GM21786 (cell line): ENCODE measurements at regions not wholly inside any gene's neighbourhood (a gene's known extent, or its start where the extent isn't known, plus 50 kb on each side); places are given as distances from the start of the nearest gene placed in this dataset.
"Not testable (repeated sequence)": the region's sequence is repeated elsewhere in the genome, so short reads cannot be mapped to it uniquely, and the experiment has no call there.

Source experiments
- ATAC-seq: cut with Tn5 transposase; IDR thresholded peaks from one replicate; pipeline ENCODE4 v1.9.1; 2021; ENCODE audit not compliant: unreplicated experiment

- no peak for ATAC-seq
Measured at GRCh38 chr13:33410619-33411018, 125.1 kb upstream of the STARD13 start.

DNA sequence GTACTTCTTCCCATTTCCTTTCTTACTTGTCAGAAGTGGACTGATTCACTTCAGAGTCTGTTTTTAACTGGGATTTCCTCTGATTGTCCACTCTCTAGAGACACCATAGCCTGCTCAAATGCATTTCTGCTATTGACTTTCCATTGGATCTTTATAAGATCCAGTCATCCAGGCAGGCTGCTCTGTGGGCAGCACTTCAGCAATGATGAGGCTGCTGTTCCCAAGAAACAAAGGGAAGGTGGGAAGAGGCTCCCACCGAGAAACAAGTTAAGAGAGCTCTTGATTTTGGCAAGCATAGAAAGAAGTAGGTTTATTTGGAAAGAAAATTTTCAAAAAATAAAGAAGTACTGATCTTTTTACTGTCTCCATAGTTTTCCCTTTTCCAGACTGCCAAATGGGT is 125.8 kb upstream of the STARD13 start:
- ATAC-seq: no peak

DNA sequence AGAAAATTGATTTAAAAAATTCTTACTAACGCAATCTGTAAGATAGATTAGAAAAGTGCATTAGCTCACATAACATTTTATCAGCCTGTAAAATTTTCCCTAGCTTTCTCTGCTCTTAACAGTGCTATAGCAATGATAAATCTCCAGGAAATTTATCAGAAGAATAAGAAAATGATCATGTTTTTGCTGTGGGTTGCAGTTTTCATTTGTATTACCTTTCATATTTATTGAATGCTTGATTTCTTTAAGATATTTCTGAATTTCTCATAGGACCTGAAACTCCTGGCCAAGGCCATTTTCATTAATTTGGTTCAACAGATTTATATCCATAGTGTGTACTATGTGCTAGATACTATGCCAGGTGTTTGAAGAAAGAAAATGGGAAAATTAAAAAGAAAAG is 130.3 kb upstream of the STARD13 start:
- no peak for ATAC-seq

DNA sequence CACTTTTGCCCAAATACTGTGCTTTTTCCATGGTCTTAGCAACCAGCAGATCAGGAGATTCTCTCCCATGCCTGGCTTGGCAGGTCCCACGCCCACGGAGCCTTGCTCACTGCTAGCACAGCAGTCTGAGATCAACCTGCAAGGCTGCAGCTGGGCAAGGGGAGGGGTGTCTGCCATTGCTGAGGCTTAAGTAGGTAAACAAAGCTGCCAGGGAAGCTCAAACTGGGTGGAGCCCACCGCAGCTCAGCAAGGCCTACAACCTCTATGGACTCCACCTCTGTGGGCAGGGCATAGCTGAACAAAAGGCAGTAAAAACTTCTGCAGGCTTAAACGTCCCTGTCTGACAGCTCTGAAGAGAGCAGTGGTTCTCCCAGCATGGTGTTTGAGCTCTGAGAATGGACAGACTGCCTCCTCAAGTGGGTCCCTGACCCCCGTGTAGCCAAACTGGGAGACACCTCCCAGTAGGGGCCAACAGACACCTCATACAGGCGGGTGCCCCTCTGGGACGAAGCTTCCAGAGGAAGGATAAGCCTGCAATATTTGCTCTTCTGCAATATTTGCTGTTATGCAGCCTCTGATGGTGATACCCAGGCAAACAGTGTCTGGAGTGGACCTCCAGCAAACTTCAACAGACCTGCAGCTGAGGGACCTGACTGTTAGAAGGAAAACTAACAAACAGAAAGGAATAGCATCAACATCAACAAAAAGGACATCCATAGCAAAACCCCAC is 132.8 kb upstream of the STARD13 start:
- ATAC-seq: not testable (repeated sequence)

DNA sequence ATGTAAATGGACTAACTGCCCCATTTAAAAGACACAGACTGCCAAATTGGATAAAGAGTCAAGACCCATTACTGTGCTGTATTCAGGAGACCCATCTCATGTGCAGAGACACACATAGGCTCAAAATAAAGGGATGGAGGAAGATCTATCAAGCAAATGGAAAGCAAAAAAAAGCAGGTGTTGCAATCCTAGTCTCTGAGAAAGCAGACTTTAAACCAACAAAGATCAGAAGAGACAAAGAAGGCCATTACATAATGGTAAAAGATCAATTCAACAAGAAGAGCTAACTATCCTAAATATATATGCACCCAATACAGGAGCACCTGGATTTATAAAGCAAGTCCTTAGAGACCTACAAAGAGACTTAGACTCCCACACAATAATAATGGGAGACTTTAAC is 134.6 kb upstream of the STARD13 start:
- ATAC-seq: not testable (repeated sequence)

- ATAC-seq: no peak
Measured at GRCh38 chr13:33426131-33426530, 140.6 kb upstream of the STARD13 start.

GRCh38 chr13:33433316-33433715 is 147.8 kb upstream of the STARD13 start:
- no peak for ATAC-seq

- ATAC-seq: no peak
Measured at GRCh38 chr13:33434676-33435075, 149.1 kb upstream of the STARD13 start.

DNA sequence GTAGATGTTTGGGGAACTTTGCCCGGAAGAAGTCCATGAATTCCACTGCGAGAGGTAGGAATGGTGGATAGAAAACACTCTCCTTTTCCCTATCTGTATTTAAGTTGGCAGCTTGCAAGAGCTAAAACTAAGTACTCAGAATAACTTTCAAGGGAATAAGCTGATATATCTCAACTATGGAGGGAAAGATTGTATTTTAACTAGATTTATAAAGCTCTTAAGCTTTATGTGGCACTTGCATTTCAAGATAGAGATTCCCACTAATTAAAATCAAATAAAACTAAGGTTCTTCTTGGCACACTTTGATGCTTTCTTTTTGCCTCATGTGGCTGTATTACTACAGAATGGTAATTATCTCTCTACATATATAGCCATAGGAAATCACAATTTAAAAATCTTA is 149.7 kb upstream of the STARD13 start:
- ATAC-seq: no peak

DNA sequence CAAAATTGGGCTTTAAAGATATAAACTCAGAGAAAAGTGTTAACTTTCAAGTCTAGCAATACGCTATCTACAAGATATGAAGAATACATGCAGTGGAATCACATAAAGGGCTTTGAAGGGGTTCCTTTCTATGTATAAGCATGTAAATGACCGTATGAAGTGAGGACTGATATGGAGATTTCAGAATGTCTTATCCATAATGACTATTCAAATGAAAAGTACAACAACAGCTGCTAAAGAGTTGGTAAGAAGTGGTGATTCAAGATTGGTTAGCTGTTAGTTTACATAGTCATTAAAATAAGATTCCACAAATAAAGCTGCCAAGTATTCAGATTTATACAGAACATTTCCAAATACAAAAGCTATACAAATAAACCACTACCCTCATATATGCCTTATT is 153.4 kb upstream of the STARD13 start:
- ATAC-seq: no peak

DNA sequence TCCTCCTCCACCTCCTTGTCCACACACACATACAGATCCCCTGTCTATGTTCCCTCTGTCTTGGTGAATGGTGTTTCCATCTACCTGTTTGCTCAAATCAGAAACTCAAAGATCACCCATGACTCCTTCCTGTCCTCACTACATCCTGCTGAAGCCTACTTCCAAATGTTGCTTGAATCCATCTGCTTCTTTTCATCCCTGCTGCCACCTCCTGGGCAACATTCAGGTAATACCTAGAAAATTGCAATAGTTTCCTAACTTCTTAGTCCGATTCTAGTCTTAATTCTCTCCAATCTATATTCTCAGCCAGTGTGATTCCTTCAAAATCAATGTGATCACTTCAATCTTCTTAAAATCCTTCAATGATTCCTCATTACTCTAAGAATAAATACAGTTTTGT is 155.5 kb upstream of the STARD13 start:
- no peak for ATAC-seq

DNA sequence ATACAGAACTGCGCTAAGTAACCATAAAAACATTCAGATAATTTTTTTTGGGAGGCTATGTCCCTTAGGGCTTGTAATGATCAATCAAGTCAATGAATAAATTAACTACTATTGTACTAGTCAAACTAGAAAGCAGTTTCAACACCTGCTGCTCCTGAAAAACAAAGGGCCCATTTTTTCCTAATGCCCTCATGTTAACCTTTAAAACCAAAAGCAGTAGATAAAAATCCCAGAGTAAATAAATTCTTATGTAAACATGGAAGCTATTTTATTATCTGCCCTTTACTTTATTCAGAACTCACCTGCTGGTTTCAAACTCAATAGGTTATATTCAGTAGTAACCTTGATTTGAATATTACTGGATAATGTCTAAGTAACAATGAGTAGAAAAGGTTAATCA is 159.5 kb upstream of the STARD13 start:
- no peak for ATAC-seq

- ATAC-seq: no peak
Measured at GRCh38 chr13:33445476-33445875, 159.9 kb upstream of the STARD13 start.

DNA sequence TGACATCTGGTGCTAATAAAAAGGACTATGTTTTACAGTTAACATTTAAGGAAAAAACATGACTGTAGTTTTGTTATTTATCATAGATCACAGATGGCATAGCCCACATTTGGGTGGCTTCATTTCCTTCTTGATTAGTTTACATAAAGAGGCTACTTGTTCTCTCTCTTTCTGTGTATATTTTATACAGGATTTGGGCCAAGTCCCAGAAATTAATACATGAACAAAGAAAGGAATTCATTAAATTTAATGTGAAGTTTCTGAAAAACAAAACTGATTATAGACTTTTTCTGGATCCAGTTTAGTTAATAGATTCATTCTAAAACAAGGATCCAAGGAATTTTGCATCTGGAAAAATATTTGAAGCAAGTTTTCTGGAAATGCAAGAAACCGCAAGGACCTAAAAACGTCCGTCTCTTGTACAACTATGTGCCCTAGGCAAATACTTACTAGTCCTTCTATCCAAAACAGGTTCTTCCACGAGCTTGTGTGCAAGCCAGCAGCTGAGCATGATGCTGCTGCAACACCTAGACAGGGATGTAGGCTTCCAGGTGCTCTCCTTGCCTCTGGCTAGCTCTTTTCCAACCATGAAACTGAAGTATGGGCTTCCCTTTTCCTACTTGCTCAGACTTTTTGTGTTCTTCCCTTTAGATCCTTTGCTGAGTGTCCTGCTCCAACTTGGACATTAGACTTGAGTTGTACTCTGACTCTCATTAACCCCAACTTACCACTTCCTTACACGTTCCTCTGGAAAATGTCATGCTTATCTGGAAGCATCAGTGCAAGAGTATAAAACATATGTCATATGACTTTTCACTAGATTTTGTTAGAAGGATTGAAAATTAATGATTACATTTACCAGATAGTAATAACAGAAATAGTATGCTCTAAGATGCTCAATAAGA is 161.5 kb upstream of the STARD13 start:
- ATAC-seq: no peak

DNA sequence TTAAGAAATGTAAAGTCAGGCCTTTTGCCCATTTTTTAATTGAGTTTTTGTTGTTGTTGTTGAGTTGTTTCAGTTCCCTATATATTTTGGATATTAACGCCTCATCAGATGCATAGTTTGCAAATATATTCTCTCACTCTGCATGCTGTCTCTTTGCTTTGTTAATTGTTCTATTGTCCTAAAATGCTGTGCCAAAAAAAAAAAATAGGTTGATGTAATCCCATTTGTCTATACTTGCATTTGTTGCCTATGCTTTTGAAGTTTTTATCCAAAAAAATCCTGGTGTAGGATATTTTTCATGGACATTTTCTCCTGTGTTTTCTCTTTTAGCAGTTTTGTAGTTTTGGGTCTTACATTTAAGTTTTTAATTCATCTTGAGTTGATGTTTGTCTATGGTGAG is 163.3 kb upstream of the STARD13 start:
- no peak for ATAC-seq

DNA sequence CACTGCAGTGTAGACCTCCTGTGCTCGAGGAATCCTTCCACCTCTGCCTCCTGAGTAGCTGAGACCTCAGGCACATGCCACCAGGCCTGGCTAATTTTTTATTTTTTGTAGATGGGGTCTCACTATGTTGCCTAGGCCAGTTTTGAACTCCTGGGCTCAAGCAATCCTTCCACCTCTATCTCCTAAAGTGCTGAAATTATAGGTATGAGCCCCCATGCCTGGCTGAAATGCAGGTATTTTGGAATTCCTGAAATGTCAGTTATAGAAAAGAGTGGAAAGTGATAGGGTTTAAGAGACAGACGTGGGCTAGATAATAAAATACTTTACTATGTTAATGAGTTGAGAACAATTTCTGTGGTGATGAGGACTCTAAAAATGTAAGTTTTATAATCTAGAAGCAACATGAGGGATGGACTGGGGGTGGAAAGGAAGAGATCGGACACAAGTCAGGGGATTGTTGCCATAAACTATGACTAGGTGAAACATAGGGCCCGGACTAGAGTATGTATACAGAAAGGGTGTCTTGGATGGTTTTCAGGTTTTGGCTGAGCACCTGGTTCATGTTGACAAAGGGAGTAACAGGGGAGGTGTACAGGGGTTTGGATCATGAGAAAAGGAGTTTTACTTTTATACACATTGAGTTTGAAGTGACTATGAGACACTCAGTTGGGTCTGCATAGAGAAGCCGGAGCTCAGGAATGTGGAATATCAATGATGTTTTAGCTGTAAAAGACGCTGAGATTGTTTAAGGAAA is 165.6 kb upstream of the STARD13 start:
- no peak for ATAC-seq

DNA sequence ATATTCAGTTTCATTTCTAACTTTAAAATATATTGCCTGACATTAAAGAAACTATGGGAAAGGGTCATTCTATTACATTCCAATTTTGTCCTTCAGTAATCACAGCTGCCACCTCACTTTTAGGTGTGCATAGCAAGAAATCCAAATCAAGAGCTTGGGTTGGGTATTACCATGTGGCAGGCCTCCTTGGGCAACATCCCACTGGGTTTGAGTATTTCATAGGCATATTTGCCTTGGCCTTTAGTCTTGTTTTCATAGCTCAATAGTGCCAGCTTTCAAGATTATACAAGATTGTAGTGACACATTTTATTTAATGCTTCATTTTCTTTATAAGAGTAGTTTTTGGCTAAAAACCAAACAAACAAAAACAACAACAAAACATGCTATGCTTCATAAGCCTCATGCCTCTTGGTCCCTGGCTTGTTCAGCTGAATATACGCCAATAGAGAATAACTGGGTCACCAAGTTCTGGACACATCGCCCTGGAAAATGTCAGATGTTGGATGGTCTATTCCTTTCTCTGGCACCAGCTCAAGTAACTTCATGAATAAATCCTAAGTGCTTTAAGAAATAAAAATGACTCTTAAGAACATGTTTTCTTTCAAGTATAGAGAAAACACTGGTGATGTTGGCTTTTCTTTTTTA is 167.4 kb upstream of the STARD13 start:
- ATAC-seq: no peak

DNA sequence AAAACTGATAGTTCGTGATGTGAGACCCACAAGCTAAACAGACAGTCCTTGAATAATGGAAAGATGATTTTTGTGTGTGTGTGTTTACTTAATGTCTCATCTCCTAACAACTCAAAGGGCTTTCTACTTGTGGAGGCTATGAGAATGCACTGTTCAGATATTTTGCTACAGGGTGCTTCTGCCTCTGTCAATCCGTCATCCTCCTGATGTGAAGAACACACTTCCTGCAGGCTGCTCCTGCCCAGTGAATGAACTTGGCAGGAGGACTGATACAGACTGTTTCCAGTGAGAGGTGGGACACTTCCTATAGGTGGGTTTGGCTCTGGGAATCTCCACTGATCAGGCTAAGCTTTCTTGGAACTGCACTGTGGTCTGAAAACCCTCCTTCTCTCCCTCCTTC is 168.4 kb upstream of the STARD13 start:
- ATAC-seq: no peak

GRCh38 chr13:33454844-33455705 is 169.5 kb upstream of the STARD13 start:
- ATAC-seq: no peak

DNA sequence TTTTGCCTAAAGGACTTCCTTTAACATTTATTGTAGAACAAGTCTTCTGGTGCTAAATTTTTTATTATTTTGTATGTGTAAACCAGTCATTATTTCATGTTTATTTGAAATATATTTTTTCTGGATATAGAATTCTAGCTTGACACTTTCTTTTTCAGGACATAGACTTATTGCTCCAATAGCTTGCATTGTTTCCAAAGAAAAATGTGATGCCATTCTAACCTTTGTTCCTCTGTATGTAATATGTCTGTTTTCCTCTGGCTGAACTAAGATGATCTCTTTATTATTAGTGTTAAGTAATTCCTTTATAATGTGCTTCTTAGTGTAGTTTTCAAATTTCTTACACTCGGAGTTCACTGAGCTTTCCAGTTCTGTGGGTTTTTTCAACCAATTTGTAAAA is 174.1 kb upstream of the STARD13 start:
- no peak for ATAC-seq
